BLaER1 treated with 17β-estradiol and CSF1 and Interleukin-3, amounts not matched to agents 10 nM and 100 nM (cell line): ENCODE measurements at regions not wholly inside any gene's neighbourhood (a gene's known extent, or its start where the extent isn't known, plus 50 kb on each side); places are given as distances from the start of the nearest gene placed in this dataset.
"Not testable (repeated sequence)": the region's sequence is repeated elsewhere in the genome, so short reads cannot be mapped to it uniquely, and the experiment has no call there.

Experiments
- H3K27ac ChIP-seq, 11 experiments: shearing (Covaris generic); formaldehyde crosslinking; 2 replicates each; pipeline ENCODE4 v1.8.1; 2022
- H3K27me3 ChIP-seq, 11 experiments: shearing (Covaris generic); formaldehyde crosslinking; 2 replicates each; pipeline ENCODE4 v1.8.1; 2022
- H3K36me3 ChIP-seq, 11 experiments: shearing (Covaris generic); formaldehyde crosslinking; 2 replicates each; pipeline ENCODE4 v1.8.1; 2022
- H3K4me1 ChIP-seq, 10 experiments: shearing (Covaris generic); formaldehyde crosslinking; 2 replicates each; pipeline ENCODE4 v1.8.1; 2022
- H3K4me2 ChIP-seq, 11 experiments: shearing (Covaris generic); formaldehyde crosslinking; 2 replicates each; pipeline ENCODE4 v1.8.1; 2022
- H3K4me3 ChIP-seq, 10 experiments: shearing (Covaris generic); formaldehyde crosslinking; 2 replicates each; pipeline ENCODE4 v1.8.1; 2022
- H3K9ac ChIP-seq, 11 experiments: shearing (Covaris generic); formaldehyde crosslinking; 2 replicates each; pipeline ENCODE4 v1.8.1; 2022
- H3K9me3 ChIP-seq, 11 experiments: shearing (Covaris generic); formaldehyde crosslinking; replicated peaks in 1 of 11; 2 replicates each; pipeline ENCODE4 v1.8.1; 2022
- H4K20me1 ChIP-seq, 11 experiments: shearing (Covaris generic); formaldehyde crosslinking; 2 replicates each; pipeline ENCODE4 v1.8.1; 2022
- Cebpa-rat ChIP-seq, 11 experiments: shearing (Covaris generic); IDR thresholded peaks; 2 replicates each; pipeline ENCODE4 v1.8.1; 2022

- H4K20me1 ChIP-seq, H3K9ac ChIP-seq, H3K27me3 ChIP-seq, H3K36me3 ChIP-seq, H3K4me3 ChIP-seq, H3K4me1 ChIP-seq, H3K4me2 ChIP-seq, H3K27ac ChIP-seq: not testable (repeated sequence)
- peaks cover 15 to 37% (median 22%) of the 10 kb centered on the region in 11 experiments; a peak in 21 of 22 replicates for H3K9me3 ChIP-seq
These were observed 88.6 kb upstream of the NFIL3 start for GRCh38 chr9:91512235-91512634.

DNA sequence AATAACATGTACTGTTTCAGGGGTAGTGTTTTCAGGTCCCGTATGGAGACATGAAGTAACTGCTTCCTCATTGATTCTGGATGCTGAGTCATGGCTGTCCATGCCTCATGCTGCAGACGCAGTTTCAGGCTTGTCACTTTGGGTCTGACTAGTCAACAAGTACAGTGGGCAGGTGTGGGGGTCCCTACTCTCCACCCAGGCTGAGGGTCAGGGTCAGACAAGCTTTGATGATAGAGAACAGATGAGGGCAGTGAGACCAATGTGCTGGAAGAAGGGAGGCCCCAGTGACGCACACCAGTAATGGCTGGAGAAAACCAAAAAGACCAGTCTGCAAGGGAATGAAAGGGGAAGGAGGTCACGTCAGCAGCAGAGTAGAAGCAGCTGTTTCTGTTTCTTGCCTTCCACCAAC is 80.0 kb upstream of the NFIL3 start:
- H3K36me3 ChIP-seq, result no peaks in the 10 kb centered on the region
- peak overlapping the region in 2 of 11 experiments; percentile 4 to 14; a peak in 2 of 22 replicates for H3K4me2 ChIP-seq
- H4K20me1 ChIP-seq, result no peaks in the 10 kb centered on the region
- H3K4me3 ChIP-seq, result no peak overlapping the region
- peaks cover 0 to 13% (median 0%) of the 10 kb centered on the region in 10 experiments; a peak in 5 of 20 replicates for H3K4me1 ChIP-seq
- H3K9me3 ChIP-seq, result no peaks in the 10 kb centered on the region
- TF ChIP-seq Cebpa-rat (IDR thresholded peaks at IDR 0.05), result no peak
- H3K27ac ChIP-seq, result no peak overlapping the region
- no peaks in the 10 kb centered on the region for H3K27me3 ChIP-seq
- H3K9ac ChIP-seq, result no peak overlapping the region

GRCh38 chr9:91502913-91503672 is 79.5 kb upstream of the NFIL3 start:
- Histone ChIP-seq H3K9ac (no peak overlapping the region), H3K4me2 (peak overlapping the region in 1 of 11 experiments; percentile 14; a peak in 1 of 22 replicates), H3K4me1 (peaks cover 0 to 13% (median 0%) of the 10 kb centered on the region in 10 experiments; a peak in 5 of 20 replicates), H3K4me3 (no peak overlapping the region), H4K20me1 (no peaks in the 10 kb centered on the region), H3K27ac (no peak overlapping the region), H3K27me3 (no peaks in the 10 kb centered on the region), H3K9me3 (no peaks in the 10 kb centered on the region), H3K36me3 (no peaks in the 10 kb centered on the region)
- TF ChIP-seq Cebpa-rat (IDR thresholded peaks at IDR 0.05), result peak; percentile 34 to 97 (median 83); a peak in 20 of 22 replicates

- Histone ChIP-seq H3K36me3 (no peaks in the 10 kb centered on the region), H3K27ac (no peak overlapping the region), H3K4me1 (peaks cover 0 to 13% (median 0%) of the 10 kb centered on the region in 10 experiments; a peak in 5 of 20 replicates), H3K4me3 (no peak overlapping the region), H3K27me3 (no peaks in the 10 kb centered on the region), H3K9ac (no peak overlapping the region), H3K9me3 (no peaks in the 10 kb centered on the region), H3K4me2 (no peak overlapping the region), H4K20me1 (no peaks in the 10 kb centered on the region)
- TF ChIP-seq Cebpa-rat (IDR thresholded peaks at IDR 0.05), result no peak
These were observed 78.8 kb upstream of the NFIL3 start for GRCh38 chr9:91502475-91502874.

DNA sequence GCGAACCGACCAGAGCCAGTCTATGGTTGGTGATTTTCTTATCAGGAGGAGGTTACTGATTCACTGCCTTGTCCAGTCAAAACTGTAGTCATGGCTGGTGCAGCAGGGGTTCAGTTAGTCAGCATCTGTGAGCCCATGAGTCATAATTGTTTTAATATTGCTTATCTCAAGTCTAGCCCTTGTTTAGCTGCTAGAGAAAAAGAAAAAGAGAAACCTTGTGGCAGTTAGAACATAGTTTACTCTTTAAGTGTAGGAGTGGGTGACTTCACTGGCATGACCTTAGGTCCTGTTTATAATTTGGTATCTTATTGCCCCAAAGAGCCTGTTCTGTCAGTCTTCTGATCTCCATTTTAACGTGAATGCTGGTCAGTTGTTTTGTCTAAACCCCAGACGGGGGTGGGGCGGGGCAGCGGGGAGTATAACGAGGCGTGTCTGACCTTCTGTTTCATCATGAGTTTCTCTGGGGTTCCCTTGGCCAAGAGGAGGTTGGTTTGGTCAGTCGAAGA is 76.9 kb upstream of the NFIL3 start:
- Histone ChIP-seq H3K9me3 (no peaks in the 10 kb centered on the region), H3K4me1 (peaks cover 0 to 26% (median 4%) of the 10 kb centered on the region in 10 experiments; a peak in 11 of 20 replicates), H3K27me3 (no peaks in the 10 kb centered on the region), H4K20me1 (no peaks in the 10 kb centered on the region), H3K4me2 (no peak overlapping the region), H3K36me3 (no peaks in the 10 kb centered on the region), H3K27ac (no peak overlapping the region), H3K4me3 (no peak overlapping the region), H3K9ac (no peak overlapping the region)
- no peak for TF ChIP-seq Cebpa-rat (IDR thresholded peaks at IDR 0.05)

GRCh38 chr9:91496351-91496750 is 72.7 kb upstream of the NFIL3 start:
- Histone ChIP-seq H3K36me3 (no peaks in the 10 kb centered on the region), H3K4me3 (no peak overlapping the region), H3K27me3 (no peaks in the 10 kb centered on the region), H3K27ac (no peak overlapping the region), H3K4me1 (peaks cover 0 to 25% (median 6%) of the 10 kb centered on the region in 10 experiments; a peak in 10 of 20 replicates), H3K4me2 (peak overlapping the region in 2 of 11 experiments; percentile 0 to 73; a peak in 1 of 22 replicates), H4K20me1 (no peaks in the 10 kb centered on the region), H3K9me3 (peaks cover 0 to 9% (median 6%) of the 10 kb centered on the region in 11 experiments; a peak in 5 of 22 replicates), H3K9ac (no peak overlapping the region)
- TF ChIP-seq Cebpa-rat (IDR thresholded peaks at IDR 0.05), result no peak

- H3K4me2 ChIP-seq, result peak overlapping the region in 6 of 11 experiments; percentile 3 to 73 (median 36); a peak in 7 of 22 replicates
- H3K4me1 ChIP-seq, result peaks cover 0 to 25% (median 6%) of the 10 kb centered on the region in 10 experiments; a peak in 10 of 20 replicates
- H3K36me3 ChIP-seq, result no peaks in the 10 kb centered on the region
- no peaks in the 10 kb centered on the region for H3K27me3 ChIP-seq
- H3K4me3 ChIP-seq, result no peak overlapping the region
- no peak overlapping the region; a peak in 1 of 22 replicates for H3K9ac ChIP-seq
- no peak for TF ChIP-seq Cebpa-rat (IDR thresholded peaks at IDR 0.05)
- H3K9me3 ChIP-seq, result peaks cover 0 to 9% (median 6%) of the 10 kb centered on the region in 11 experiments; a peak in 5 of 22 replicates
- peak overlapping the region in 1 of 11 experiments; percentile 14; a peak in 1 of 22 replicates for H3K27ac ChIP-seq
- no peaks in the 10 kb centered on the region for H4K20me1 ChIP-seq
These were observed 71.8 kb upstream of the NFIL3 start for GRCh38 chr9:91495450-91495849.

DNA sequence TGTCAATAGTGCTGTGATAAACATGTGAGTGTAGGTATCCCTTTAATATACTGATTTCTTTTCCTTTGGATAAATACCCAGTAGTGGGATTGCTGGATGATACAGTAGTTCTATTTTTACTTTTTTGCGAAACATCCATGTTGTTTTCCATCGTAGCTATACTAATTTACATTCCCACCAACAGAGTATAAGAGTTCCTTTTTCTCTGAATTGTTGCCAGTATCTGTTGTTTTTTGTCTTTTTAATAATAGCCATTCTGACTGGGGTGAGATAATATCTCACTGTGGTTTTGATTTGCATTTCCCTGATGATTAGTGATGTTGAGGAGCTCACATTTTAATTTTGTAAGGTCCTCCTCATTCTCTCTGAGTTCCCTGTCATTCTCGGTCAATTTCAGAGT is 71.1 kb upstream of the NFIL3 start:
- peak overlapping the region in 2 of 11 experiments; percentile 59 to 73; a peak in 3 of 22 replicates for H3K4me2 ChIP-seq
- no peaks in the 10 kb centered on the region for H3K36me3 ChIP-seq
- H3K27ac ChIP-seq, result peak overlapping the region in 1 of 11 experiments; percentile 14; a peak in 1 of 22 replicates
- H3K9me3 ChIP-seq, result peaks cover 0 to 9% (median 6%) of the 10 kb centered on the region in 11 experiments; a peak in 5 of 22 replicates
- H3K27me3 ChIP-seq, result no peaks in the 10 kb centered on the region
- TF ChIP-seq Cebpa-rat (IDR thresholded peaks at IDR 0.05), result no peak
- H3K4me3 ChIP-seq, result no peak overlapping the region
- no peaks in the 10 kb centered on the region for H4K20me1 ChIP-seq
- peaks cover 2 to 27% (median 6%) of the 10 kb centered on the region in 10 experiments; a peak in 16 of 20 replicates for H3K4me1 ChIP-seq
- H3K9ac ChIP-seq, result no peak overlapping the region

DNA sequence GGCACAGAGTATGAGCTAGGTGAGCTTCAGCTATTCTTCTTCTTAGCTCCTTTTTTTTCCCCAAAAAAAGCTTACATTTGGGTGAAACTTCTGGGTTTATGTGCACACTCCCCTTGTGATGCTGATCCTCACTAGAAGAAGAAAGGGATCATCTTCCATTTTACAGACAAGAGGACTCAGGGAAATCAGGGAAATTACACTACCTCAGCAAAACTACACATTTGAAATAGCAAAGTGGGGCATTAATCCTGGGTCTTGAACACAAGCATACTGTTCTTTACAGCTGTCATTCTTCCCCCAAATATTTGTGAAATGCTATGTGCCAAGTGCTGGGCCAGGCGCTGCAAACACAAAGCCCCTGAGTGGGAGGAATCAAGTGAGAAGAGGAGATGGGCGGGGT is 68.6 kb upstream of the NFIL3 start:
- Histone ChIP-seq H3K27me3 (no peaks in the 10 kb centered on the region), H4K20me1 (no peaks in the 10 kb centered on the region), H3K9ac (no peak overlapping the region), H3K4me3 (no peak overlapping the region), H3K36me3 (no peaks in the 10 kb centered on the region), H3K4me2 (no peak overlapping the region), H3K9me3 (peaks cover 0 to 14% (median 8%) of the 10 kb centered on the region in 11 experiments; a peak in 9 of 22 replicates), H3K27ac (no peak overlapping the region), H3K4me1 (peaks cover 12 to 41% (median 18%) of the 10 kb centered on the region in 10 experiments)
- no peak for TF ChIP-seq Cebpa-rat (IDR thresholded peaks at IDR 0.05)
